ENCODE measurements at regions not wholly inside any gene's neighbourhood (a gene's known extent, or its start where the extent isn't known, plus 50 kb on each side); places are given as distances from the start of the nearest gene placed in this dataset.

DNA sequence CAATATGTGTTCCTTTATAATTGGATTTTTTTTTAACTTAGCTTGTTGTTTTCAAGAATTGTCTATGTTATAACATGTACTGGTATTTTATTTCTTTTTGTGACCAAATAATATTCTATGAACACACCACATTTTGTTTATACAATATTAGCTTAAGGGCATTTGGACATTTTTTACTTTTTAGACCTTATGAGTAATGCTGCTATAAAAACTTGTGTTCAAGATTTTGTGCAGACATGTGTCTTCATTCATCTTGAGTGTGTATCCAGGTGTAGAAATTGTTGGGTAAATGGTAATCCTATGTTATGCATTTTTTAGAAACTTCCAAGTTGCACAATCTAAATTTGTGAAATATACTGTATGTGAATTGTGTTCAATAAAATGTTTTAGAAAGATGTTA lies 936.7 kb downstream of the CCSER2 start:
- TF ChIP-seq, protein P1, sequence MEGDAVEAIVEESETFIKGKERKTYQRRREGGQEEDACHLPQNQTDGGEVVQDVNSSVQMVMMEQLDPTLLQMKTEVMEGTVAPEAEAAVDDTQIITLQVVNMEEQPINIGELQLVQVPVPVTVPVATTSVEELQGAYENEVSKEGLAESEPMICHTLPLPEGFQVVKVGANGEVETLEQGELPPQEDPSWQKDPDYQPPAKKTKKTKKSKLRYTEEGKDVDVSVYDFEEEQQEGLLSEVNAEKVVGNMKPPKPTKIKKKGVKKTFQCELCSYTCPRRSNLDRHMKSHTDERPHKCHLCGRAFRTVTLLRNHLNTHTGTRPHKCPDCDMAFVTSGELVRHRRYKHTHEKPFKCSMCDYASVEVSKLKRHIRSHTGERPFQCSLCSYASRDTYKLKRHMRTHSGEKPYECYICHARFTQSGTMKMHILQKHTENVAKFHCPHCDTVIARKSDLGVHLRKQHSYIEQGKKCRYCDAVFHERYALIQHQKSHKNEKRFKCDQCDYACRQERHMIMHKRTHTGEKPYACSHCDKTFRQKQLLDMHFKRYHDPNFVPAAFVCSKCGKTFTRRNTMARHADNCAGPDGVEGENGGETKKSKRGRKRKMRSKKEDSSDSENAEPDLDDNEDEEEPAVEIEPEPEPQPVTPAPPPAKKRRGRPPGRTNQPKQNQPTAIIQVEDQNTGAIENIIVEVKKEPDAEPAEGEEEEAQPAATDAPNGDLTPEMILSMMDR (conservative IDR thresholded peaks at IDR 0.05 in 1 of 2, IDR thresholded peaks at IDR 0.05 in 1 of 2; ENCODE audit: low read depth in 1 of 2, low read length in 2 of 2), result no peak
- TF ChIP-seq EZH2 (IDR thresholded peaks at IDR 0.05; ENCODE audit: low read length, missing control alignments), result no peak

All from fibroblast of lung (primary cell).